ENCODE measurements at regions not wholly inside any gene's neighbourhood (a gene's known extent, or its start where the extent isn't known, plus 50 kb on each side); places are given as distances from the start of the nearest gene placed in this dataset.

DNA sequence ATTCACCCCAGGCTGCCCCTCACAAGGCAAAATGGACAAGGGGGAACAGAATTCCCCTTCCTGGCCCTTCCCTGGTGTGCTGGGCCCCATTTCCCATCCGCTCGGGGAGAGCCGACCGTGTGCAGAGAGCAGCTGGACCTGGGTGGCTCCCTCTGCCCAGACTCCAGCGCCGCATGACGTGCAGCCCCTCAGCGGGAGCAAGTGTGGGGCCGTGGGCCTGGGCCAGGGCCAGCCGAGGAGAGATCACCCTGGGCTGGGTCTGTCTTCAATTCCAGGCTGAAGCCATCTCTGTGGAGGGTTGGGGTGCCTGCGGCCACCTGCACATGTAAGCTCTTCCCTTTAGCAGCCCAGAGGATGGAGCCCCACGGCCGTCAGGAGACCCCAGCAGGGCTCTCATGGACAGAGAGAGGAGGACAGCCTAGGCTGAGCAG lies 241.8 kb downstream of the TTLL2 start:
- no peaks in the 10 kb centered on the region for H4K20me1 ChIP-seq (ENCODE audit: insufficient read depth, low read length)
- FAIRE-seq, result no peak
- no peaks in the 10 kb centered on the region for H3K79me2 ChIP-seq (ENCODE audit: insufficient read depth, low read length)
- WGBS (ENCODE audit: low lambda C conversion rate), result 77% methylated on average over 5 of the region's 13 CpGs
- H3K4me2 ChIP-seq (ENCODE audit: low read depth, low read length), result peak overlapping the region; percentile 30; the same call in 1 of the 2 replicates
- TF ChIP-seq NFE2L1 (CRISPR knock-in tag; IDR thresholded peaks at IDR 0.05; ENCODE audit: borderline replicate concordance) (0 out of 2 replicates have a peak, but pooled peaks have one; percentile 48), MAZ (IDR thresholded peaks at IDR 0.05; ENCODE audit: borderline replicate concordance, low read depth, low read length) (no peak), MAZ (CRISPR knock-in tag; IDR thresholded peaks at IDR 0.05; ENCODE audit: low read depth) (no peak), ZBTB4 (CRISPR knock-in tag; IDR thresholded peaks at IDR 0.05; ENCODE audit: borderline replicate concordance) (peak; percentile 58; the same call in 1 of the 2 replicates), ZNF768 (CRISPR knock-in tag; IDR thresholded peaks at IDR 0.05) (peak; percentile 16; the same call in 1 of the 2 replicates), YY1 (IDR thresholded peaks at IDR 0.05; ENCODE audit: insufficient read depth, insufficient replicate concordance, low read depth, low read length) (peak; percentile 7), TARDBP (CRISPR knock-in tag; IDR thresholded peaks at IDR 0.05) (no peak), ZNF547 (CRISPR knock-in tag; IDR thresholded peaks at IDR 0.05) (peak; percentile 49; the same call in 1 of the 2 replicates), ZNF24 (IDR thresholded peaks at IDR 0.05) (no peak), ISL2 (CRISPR knock-in tag; IDR thresholded peaks at IDR 0.05) (no peak), HMG20A (CRISPR knock-in tag; IDR thresholded peaks at IDR 0.05; ENCODE audit: borderline replicate concordance) (0 out of 2 replicates have a peak, but pooled peaks have one; percentile 11), FOXJ3 (CRISPR knock-in tag; IDR thresholded peaks at IDR 0.05; ENCODE audit: borderline replicate concordance) (no peak), ZNF546 (CRISPR knock-in tag; conservative IDR thresholded peaks at IDR 0.05) (0 out of 2 replicates have a peak, but pooled peaks have one; percentile 64)
- TF ChIP-seq, protein P1, sequence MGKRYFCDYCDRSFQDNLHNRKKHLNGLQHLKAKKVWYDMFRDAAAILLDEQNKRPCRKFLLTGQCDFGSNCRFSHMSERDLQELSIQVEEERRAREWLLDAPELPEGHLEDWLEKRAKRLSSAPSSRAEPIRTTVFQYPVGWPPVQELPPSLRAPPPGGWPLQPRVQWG (CRISPR knock-in tag; IDR thresholded peaks at IDR 0.05; ENCODE audit: borderline replicate concordance, low read depth), result no peak
- TF ChIP-seq, protein P2, sequence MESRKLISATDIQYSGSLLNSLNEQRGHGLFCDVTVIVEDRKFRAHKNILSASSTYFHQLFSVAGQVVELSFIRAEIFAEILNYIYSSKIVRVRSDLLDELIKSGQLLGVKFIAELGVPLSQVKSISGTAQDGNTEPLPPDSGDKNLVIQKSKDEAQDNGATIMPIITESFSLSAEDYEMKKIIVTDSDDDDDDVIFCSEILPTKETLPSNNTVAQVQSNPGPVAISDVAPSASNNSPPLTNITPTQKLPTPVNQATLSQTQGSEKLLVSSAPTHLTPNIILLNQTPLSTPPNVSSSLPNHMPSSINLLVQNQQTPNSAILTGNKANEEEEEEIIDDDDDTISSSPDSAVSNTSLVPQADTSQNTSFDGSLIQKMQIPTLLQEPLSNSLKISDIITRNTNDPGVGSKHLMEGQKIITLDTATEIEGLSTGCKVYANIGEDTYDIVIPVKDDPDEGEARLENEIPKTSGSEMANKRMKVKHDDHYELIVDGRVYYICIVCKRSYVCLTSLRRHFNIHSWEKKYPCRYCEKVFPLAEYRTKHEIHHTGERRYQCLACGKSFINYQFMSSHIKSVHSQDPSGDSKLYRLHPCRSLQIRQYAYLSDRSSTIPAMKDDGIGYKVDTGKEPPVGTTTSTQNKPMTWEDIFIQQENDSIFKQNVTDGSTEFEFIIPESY (CRISPR knock-in tag; IDR thresholded peaks at IDR 0.05), result 0 out of 2 replicates have a peak, but pooled peaks have one; percentile 3
- H3K9me3 ChIP-seq (ENCODE audit: low read length), result no peaks in the 10 kb centered on the region
- intact Hi-C loops (cut with micrococcal nuclease; ENCODE audit: unreplicated experiment), result no loop called here
- H3K4me1 ChIP-seq (ENCODE audit: insufficient read depth, low read length), result peaks cover 39% of the 10 kb centered on the region
- no peak for DNase-seq (ENCODE audit: low spot score)
- no peaks in the 10 kb centered on the region for H3K36me3 ChIP-seq (replicated peaks in 1 of 2; ENCODE audit: control insufficient read depth in 1 of 2, insufficient read depth in 2 of 2, low read length in 2 of 2)
- ChIA-PET POLR2A (no interaction called here), CTCF (ENCODE audit: low intra/inter-chr PET ratio, low total read pairs) (no interaction called here)
- H3K9ac ChIP-seq (ENCODE audit: insufficient read depth, low read depth, low read length), result no peak overlapping the region
- peak overlapping the region in 1 of 3 experiments; percentile 24; a peak in 1 of 6 replicates for H3K4me3 ChIP-seq (replicated peaks in 1 of 3; ENCODE audit: insufficient read depth in 1 of 3, low read depth in 2 of 3, low read length in 3 of 3)
- in situ Hi-C loops (cut with HindIII; ENCODE audit: extremely low pct_ligation_motif_present, low pct_unique_long_range_greater_than_20kb), result loop anchor here (5.0 kb wide), 1 partner anchor 101 kb away; no protein-coding TSS in a partner anchor
- peak; percentile 18; the same call in 2 of the 3 replicates for ATAC-seq
- H3K27me3 ChIP-seq (ENCODE audit: control insufficient read depth in 1 of 2, insufficient read depth in 2 of 2, low read length in 2 of 2), result peaks cover 7 to 12% of the 10 kb centered on the region in 2 experiments; a peak in 3 of 5 replicates
- no peak overlapping the region for H3K27ac ChIP-seq (ENCODE audit: extremely low read length, insufficient read depth, low read length)
- no peak overlapping the region for H2AFZ ChIP-seq (ENCODE audit: low read length)
- BruUV-seq (replicated peaks), result no TSS peak
